ENCODE measurements at regions not wholly inside any gene's neighbourhood (a gene's known extent, or its start where the extent isn't known, plus 50 kb on each side); places are given as distances from the start of the nearest gene placed in this dataset. TPM values are rescaled to one million over a fixed set of nuclear protein-coding genes. Genes with fewer than 3 reads are reported as not detected.

GRCh38 chr12:20309504-20310148 lies 58.7 kb upstream of the PDE3A start:
- no peaks in the 10 kb centered on the region for H3K9me3 ChIP-seq (ENCODE audit: low read length)
- CTCF ChIA-PET (ENCODE audit: unreplicated experiment): no interaction called here
- H3K27ac ChIP-seq (ENCODE audit: low read depth, low read length, poor library complexity, severe bottlenecking): no peak overlapping the region
- H2AFZ ChIP-seq (ENCODE audit: low read length): no peak overlapping the region
- H3K4me1 ChIP-seq (ENCODE audit: insufficient read depth, low read length, poor library complexity, severe bottlenecking): no peaks in the 10 kb centered on the region
- POLR2A ChIA-PET: no interaction called here
- intact Hi-C loops (cut with micrococcal nuclease; ENCODE audit: unreplicated experiment): no loop called here
- no peak overlapping the region for H3K4me2 ChIP-seq (ENCODE audit: low read length)
- no peaks in the 10 kb centered on the region for H4K20me1 ChIP-seq (ENCODE audit: insufficient read depth, low read length)
- H3K79me2 ChIP-seq (ENCODE audit: insufficient read depth, low read depth, low read length): no peaks in the 10 kb centered on the region
- no TSS peak for BruUV-seq (replicated peaks)
- H3K36me3 ChIP-seq (ENCODE audit: insufficient read depth, low read length): no peaks in the 10 kb centered on the region
- TF ChIP-seq CTCF (conservative IDR thresholded peaks at IDR 0.05; ENCODE audit: low read length) (no peak), EZH2phosphoT487 (IDR thresholded peaks at IDR 0.05; ENCODE audit: borderline replicate concordance, low read depth, low read length) (no peak)
- DNase-seq (ENCODE audit: low spot score): no peak
- no peak overlapping the region for H3K4me3 ChIP-seq (ENCODE audit: low read depth, low read length, poor library complexity, severe bottlenecking)
- H3K9me2 ChIP-seq (ENCODE audit: insufficient read depth, low read length): no peaks in the 10 kb centered on the region

GRCh38 chr12:20314328-20314727 lies 54.0 kb upstream of the PDE3A start:
- no peaks in the 10 kb centered on the region for H3K9me2 ChIP-seq (ENCODE audit: insufficient read depth, low read length)
- H3K27ac ChIP-seq (ENCODE audit: low read depth, low read length, poor library complexity, severe bottlenecking): no peak overlapping the region
- no peaks in the 10 kb centered on the region for H3K9me3 ChIP-seq (ENCODE audit: low read length)
- H3K4me2 ChIP-seq (ENCODE audit: low read length): no peak overlapping the region
- DNase-seq (ENCODE audit: low spot score): no peak
- H3K36me3 ChIP-seq (ENCODE audit: insufficient read depth, low read length): no peaks in the 10 kb centered on the region
- TF ChIP-seq CTCF (conservative IDR thresholded peaks at IDR 0.05; ENCODE audit: low read length): no peak
- no peak for TF ChIP-seq EZH2phosphoT487 (IDR thresholded peaks at IDR 0.05; ENCODE audit: borderline replicate concordance, low read depth, low read length)
- H2AFZ ChIP-seq (ENCODE audit: low read length): no peak overlapping the region
- no peak overlapping the region for H3K4me3 ChIP-seq (ENCODE audit: low read depth, low read length, poor library complexity, severe bottlenecking)
- no peaks in the 10 kb centered on the region for H3K4me1 ChIP-seq (ENCODE audit: insufficient read depth, low read length, poor library complexity, severe bottlenecking)
- POLR2A ChIA-PET: no interaction called here
- no TSS peak for BruUV-seq (replicated peaks)
- H4K20me1 ChIP-seq (ENCODE audit: insufficient read depth, low read length): no peaks in the 10 kb centered on the region
- CTCF ChIA-PET (ENCODE audit: unreplicated experiment): no interaction called here
- H3K79me2 ChIP-seq (ENCODE audit: insufficient read depth, low read depth, low read length): no peaks in the 10 kb centered on the region
- intact Hi-C loops (cut with micrococcal nuclease; ENCODE audit: unreplicated experiment): no loop called here

- POLR2A ChIA-PET: no interaction called here
- BruUV-seq (replicated peaks): no TSS peak
- Histone ChIP-seq H3K9me3 (ENCODE audit: low read length) (no peaks in the 10 kb centered on the region), H3K4me1 (ENCODE audit: insufficient read depth, low read length, poor library complexity, severe bottlenecking) (no peaks in the 10 kb centered on the region), H3K9me2 (ENCODE audit: insufficient read depth, low read length) (no peaks in the 10 kb centered on the region), H4K20me1 (ENCODE audit: insufficient read depth, low read length) (no peaks in the 10 kb centered on the region), H3K27ac (ENCODE audit: low read depth, low read length, poor library complexity, severe bottlenecking) (no peak overlapping the region), H3K4me3 (ENCODE audit: low read depth, low read length, poor library complexity, severe bottlenecking) (no peak overlapping the region), H2AFZ (ENCODE audit: low read length) (no peak overlapping the region), H3K79me2 (ENCODE audit: insufficient read depth, low read depth, low read length) (no peaks in the 10 kb centered on the region), H3K4me2 (ENCODE audit: low read length) (no peak overlapping the region), H3K36me3 (ENCODE audit: insufficient read depth, low read length) (no peaks in the 10 kb centered on the region)
- TF ChIP-seq EZH2phosphoT487 (IDR thresholded peaks at IDR 0.05; ENCODE audit: borderline replicate concordance, low read depth, low read length): no peak
- no peak for TF ChIP-seq CTCF (conservative IDR thresholded peaks at IDR 0.05; ENCODE audit: low read length)
- intact Hi-C loops (cut with micrococcal nuclease; ENCODE audit: unreplicated experiment): no loop called here
- CTCF ChIA-PET (ENCODE audit: unreplicated experiment): no interaction called here
- no peak for DNase-seq (ENCODE audit: low spot score)
Observed at GRCh38 chr12:20317554-20317953, 50.8 kb upstream of the PDE3A start.

Small RNAs in the stretch of these regions (small RNA-seq; reads per million reads assigned to genes)
- gene RNU1-146P: not detected
